GM12801 (cell line): ENCODE measurements at regions not wholly inside any gene's neighbourhood (a gene's known extent, or its start where the extent isn't known, plus 50 kb on each side); places are given as distances from the start of the nearest gene placed in this dataset.

Experiments
- TF ChIP-seq, protein P1 (sequence below): IDR thresholded peaks from one replicate; pipeline ENCODE4 v1.5.1; 2011; ENCODE audit warnings: control low read depth; ENCODE audit not compliant: insufficient read length; ENCODE audit errors: extremely low read depth

GRCh38 chr15:93989440-93989998, 241.8 kb upstream of the MCTP2 start:
- TF ChIP-seq, protein P1, sequence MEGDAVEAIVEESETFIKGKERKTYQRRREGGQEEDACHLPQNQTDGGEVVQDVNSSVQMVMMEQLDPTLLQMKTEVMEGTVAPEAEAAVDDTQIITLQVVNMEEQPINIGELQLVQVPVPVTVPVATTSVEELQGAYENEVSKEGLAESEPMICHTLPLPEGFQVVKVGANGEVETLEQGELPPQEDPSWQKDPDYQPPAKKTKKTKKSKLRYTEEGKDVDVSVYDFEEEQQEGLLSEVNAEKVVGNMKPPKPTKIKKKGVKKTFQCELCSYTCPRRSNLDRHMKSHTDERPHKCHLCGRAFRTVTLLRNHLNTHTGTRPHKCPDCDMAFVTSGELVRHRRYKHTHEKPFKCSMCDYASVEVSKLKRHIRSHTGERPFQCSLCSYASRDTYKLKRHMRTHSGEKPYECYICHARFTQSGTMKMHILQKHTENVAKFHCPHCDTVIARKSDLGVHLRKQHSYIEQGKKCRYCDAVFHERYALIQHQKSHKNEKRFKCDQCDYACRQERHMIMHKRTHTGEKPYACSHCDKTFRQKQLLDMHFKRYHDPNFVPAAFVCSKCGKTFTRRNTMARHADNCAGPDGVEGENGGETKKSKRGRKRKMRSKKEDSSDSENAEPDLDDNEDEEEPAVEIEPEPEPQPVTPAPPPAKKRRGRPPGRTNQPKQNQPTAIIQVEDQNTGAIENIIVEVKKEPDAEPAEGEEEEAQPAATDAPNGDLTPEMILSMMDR: no peak

DNA sequence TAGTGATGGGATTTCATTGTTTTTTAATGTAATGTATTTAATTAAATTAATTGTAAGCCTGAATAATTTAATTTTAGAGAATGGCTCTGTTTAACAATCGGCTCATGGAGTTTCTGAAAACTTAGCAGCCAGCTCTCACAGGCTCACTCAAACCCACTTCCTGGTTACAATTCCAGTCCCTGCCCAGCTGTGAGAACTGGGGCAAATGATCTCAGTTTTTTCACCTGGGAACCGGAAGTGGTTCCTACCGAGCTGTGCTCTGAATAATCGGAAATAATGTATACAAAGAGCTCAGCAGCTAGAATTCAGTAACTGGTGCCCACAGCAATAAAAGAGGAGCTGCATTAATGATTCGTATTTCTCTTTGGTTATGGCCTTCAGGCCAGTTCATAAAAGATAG, 244.3 kb upstream of the MCTP2 start:
- TF ChIP-seq, protein P1: no peak

- TF ChIP-seq, protein P1: no peak
Measured at GRCh38 chr15:93986400-93986984, 244.9 kb upstream of the MCTP2 start.

DNA sequence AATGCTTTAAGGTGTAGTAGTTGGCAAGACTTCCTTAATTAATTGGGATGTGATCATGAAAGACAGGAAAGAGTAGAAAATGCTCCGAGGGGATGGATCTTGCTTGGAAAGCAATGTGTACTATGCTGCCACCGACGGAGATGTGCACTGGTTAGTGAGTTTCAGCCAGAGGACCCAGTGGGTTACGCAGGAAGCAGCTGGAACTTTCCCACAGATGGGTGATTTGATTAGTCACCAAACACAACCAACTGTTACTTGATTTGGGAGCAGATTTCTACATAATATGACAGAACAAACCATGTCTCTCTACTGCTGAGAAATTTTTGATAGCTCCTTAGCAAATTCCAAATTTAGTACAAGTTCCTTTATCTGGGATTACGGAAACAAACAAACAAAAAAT, 245.4 kb upstream of the MCTP2 start:
- TF ChIP-seq, protein P1: no peak

GRCh38 chr15:93985176-93985575, 246.2 kb upstream of the MCTP2 start:
- TF ChIP-seq, protein P1: no peak

GRCh38 chr15:93983526-93983925, 247.8 kb upstream of the MCTP2 start:
- TF ChIP-seq, protein P1: no peak

DNA sequence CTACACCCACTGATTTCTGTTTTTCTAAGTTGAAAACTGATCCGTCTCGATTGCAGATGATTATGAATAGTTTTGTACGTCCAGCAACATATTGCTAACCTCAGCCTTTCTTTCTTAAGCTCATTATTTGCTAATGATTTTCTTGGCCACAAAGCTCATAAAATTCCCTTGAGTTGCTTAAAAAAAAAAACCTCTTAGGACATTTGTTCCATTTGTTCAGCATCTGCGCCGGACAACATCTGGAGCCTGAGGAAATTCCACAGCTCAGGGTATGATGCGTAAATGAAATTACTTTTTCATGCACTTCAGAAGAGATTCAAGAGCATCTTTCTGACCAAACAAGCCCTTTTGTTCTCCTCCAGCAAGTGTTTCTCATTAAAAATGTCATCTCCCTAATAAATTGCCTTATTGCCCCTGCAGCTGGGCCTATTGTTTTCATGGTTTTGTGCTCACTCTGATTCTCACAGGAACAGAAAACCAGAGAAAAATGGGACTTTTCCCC, 249.1 kb upstream of the MCTP2 start:
- TF ChIP-seq, protein P1: no peak
